Trophoblast cell (in vitro differentiated cells and primary cell): ENCODE measurements at regions not wholly inside any gene's neighbourhood (a gene's known extent, or its start where the extent isn't known, plus 50 kb on each side); places are given as distances from the start of the nearest gene placed in this dataset.

ENCODE experiments used
- DNase-seq, 2 donors: peaks; one replicate each; pipeline ENCODE4 v3.0.0-alpha.2; 2016
- H2AFZ ChIP-seq: 2 replicates; pipeline ENCODE4 v1.6.1; 2013; ENCODE audit warnings: low read length, moderate library complexity, mild to moderate bottlenecking; ENCODE audit not compliant: insufficient read depth, poor library complexity
- H2AK5ac ChIP-seq: 2 replicates; pipeline ENCODE4 v1.6.1; 2013; ENCODE audit warnings: mild to moderate bottlenecking, low read length
- H2BK120ac ChIP-seq: 2 replicates; pipeline ENCODE4 v1.6.1; 2013; ENCODE audit warnings: low read length, mild to moderate bottlenecking, moderate library complexity; ENCODE audit not compliant: insufficient read depth, poor library complexity
- H2BK12ac ChIP-seq: 2 replicates; pipeline ENCODE4 v1.6.1; 2013; ENCODE audit warnings: mild to moderate bottlenecking, low read length, moderate library complexity
- H2BK5ac ChIP-seq: 2 replicates; pipeline ENCODE4 v1.6.1; 2013; ENCODE audit warnings: low read length, low read depth, moderate library complexity, mild to moderate bottlenecking; ENCODE audit not compliant: poor library complexity
- H3K14ac ChIP-seq: 2 replicates; pipeline ENCODE4 v1.6.1; 2013; ENCODE audit warnings: mild to moderate bottlenecking, low read length
- H3K18ac ChIP-seq: 2 replicates; pipeline ENCODE4 v1.6.1; 2013; ENCODE audit warnings: mild to moderate bottlenecking, low read length
- H3K23ac ChIP-seq: 2 replicates; pipeline ENCODE4 v1.6.1; 2013; ENCODE audit warnings: low read length
- H3K27ac ChIP-seq: 2 replicates; pipeline ENCODE4 v1.5.1; 2013; ENCODE audit warnings: low read depth, mild to moderate bottlenecking, inconsistent platforms, low read length, moderate library complexity
- H3K27me3 ChIP-seq: 2 replicates; pipeline ENCODE4 v1.6.1; 2013; ENCODE audit warnings: inconsistent platforms, mild to moderate bottlenecking, low read length, moderate library complexity; ENCODE audit not compliant: insufficient read depth
- H3K36me3 ChIP-seq, 2 experiments: 1 replicate in 1 of 2; 2 replicates in 1 of 2; pipeline ENCODE4 v1.6.1; 2013; ENCODE audit warnings: low read length in 2 of 2, mild to moderate bottlenecking in 2 of 2, moderate library complexity in 1 of 2; ENCODE audit not compliant: insufficient read depth in 2 of 2, control insufficient read depth in 1 of 2
- H3K4ac ChIP-seq: 2 replicates; pipeline ENCODE4 v1.6.1; 2013; ENCODE audit warnings: low read depth, mild to moderate bottlenecking, low read length, moderate library complexity
- H3K4me1 ChIP-seq, 2 experiments: 1 replicate in 1 of 2; 2 replicates in 1 of 2; pipeline ENCODE4 v1.6.1; 2013; ENCODE audit warnings: low read length in 2 of 2, mild to moderate bottlenecking in 2 of 2, moderate library complexity in 1 of 2; ENCODE audit not compliant: insufficient read depth in 2 of 2, control insufficient read depth in 1 of 2
- H3K4me2 ChIP-seq: 2 replicates; pipeline ENCODE4 v1.6.1; 2013; ENCODE audit warnings: inconsistent platforms, mild to moderate bottlenecking, low read length, moderate library complexity
- H3K4me3 ChIP-seq: 2 replicates; pipeline ENCODE4 v1.5.1; 2013; ENCODE audit warnings: mild to moderate bottlenecking, low read depth, low read length, inconsistent platforms
- H3K79me1 ChIP-seq: one replicate; pipeline ENCODE4 v1.6.1; 2013; ENCODE audit warnings: low read length
- H3K79me2 ChIP-seq: 2 replicates; pipeline ENCODE4 v1.6.1; 2013; ENCODE audit warnings: low read length, mild to moderate bottlenecking; ENCODE audit not compliant: control insufficient read depth, insufficient read depth, poor library complexity
- H3K9ac ChIP-seq: 2 replicates; pipeline ENCODE4 v1.6.1; 2013; ENCODE audit warnings: mild to moderate bottlenecking, low read length
- H3K9me3 ChIP-seq: 2 replicates; pipeline ENCODE4 v1.6.1; 2013; ENCODE audit warnings: low read depth, mild to moderate bottlenecking, control low read depth, inconsistent platforms, low read length; ENCODE audit not compliant: insufficient read depth
- H4K12ac ChIP-seq: 2 replicates; pipeline ENCODE4 v1.6.1; 2013; ENCODE audit warnings: low read depth, mild to moderate bottlenecking, low read length, moderate library complexity
- H4K8ac ChIP-seq: 2 replicates; pipeline ENCODE4 v1.6.1; 2013; ENCODE audit warnings: low read depth, mild to moderate bottlenecking, low read length, moderate library complexity
- H4K91ac ChIP-seq: one replicate; pipeline ENCODE4 v1.6.1; 2013; ENCODE audit warnings: low read depth, mild to moderate bottlenecking, low read length, moderate library complexity
- WGBS: extraction: QIAGEN DNeasy Blood & Tissue Kit; methylation state at CpG from one replicate; pipeline ENCODE4 v1.1.7; 2013; ENCODE audit warnings: missing lambda C conversion rate; ENCODE audit not compliant: insufficient read length, insufficient coverage; ENCODE audit errors: extremely low coverage; 5-methylcytosine and 5-hydroxymethylcytosine counted together

GRCh38 chr13:111013196-111013595, 98.3 kb upstream of the ANKRD10 start:
- WGBS, result no CpG with 5 or more reads among the region's 3 CpGs
- H3K27me3 ChIP-seq, result no peaks in the 10 kb centered on the region
- no peak overlapping the region for H3K9ac ChIP-seq
- no peak overlapping the region for H2AFZ ChIP-seq
- no peak overlapping the region for H3K23ac ChIP-seq
- H4K8ac ChIP-seq, result no peak overlapping the region
- H4K12ac ChIP-seq, result no peak overlapping the region
- no peak overlapping the region for H3K27ac ChIP-seq
- DNase-seq, result no peak
- H2BK5ac ChIP-seq, result no peak overlapping the region
- no peaks in the 10 kb centered on the region for H3K79me1 ChIP-seq
- H3K14ac ChIP-seq, result no peak overlapping the region
- H2BK120ac ChIP-seq, result no peak overlapping the region
- H4K91ac ChIP-seq, result no peak overlapping the region
- no peak overlapping the region for H3K4me2 ChIP-seq
- H3K36me3 ChIP-seq, result no peaks in the 10 kb centered on the region
- H3K18ac ChIP-seq, result no peak overlapping the region
- H3K79me2 ChIP-seq, result no peaks in the 10 kb centered on the region
- H2BK12ac ChIP-seq, result no peak overlapping the region
- H3K4ac ChIP-seq, result no peak overlapping the region
- no peak overlapping the region for H2AK5ac ChIP-seq
- H3K4me3 ChIP-seq, result no peak overlapping the region
- H3K4me1 ChIP-seq, result no peaks in the 10 kb centered on the region
- no peaks in the 10 kb centered on the region for H3K9me3 ChIP-seq

- no peak for DNase-seq
- H3K9ac ChIP-seq, result no peak overlapping the region
- H3K23ac ChIP-seq, result no peak overlapping the region
- H3K27ac ChIP-seq, result no peak overlapping the region
- H2BK12ac ChIP-seq, result no peak overlapping the region
- H3K79me1 ChIP-seq, result no peaks in the 10 kb centered on the region
- no peaks in the 10 kb centered on the region for H3K36me3 ChIP-seq
- H2AFZ ChIP-seq, result no peak overlapping the region
- H3K4ac ChIP-seq, result no peak overlapping the region
- no peaks in the 10 kb centered on the region for H3K79me2 ChIP-seq
- H2BK120ac ChIP-seq, result no peak overlapping the region
- no peak overlapping the region for H4K8ac ChIP-seq
- no peak overlapping the region for H4K91ac ChIP-seq
- H3K4me1 ChIP-seq, result no peaks in the 10 kb centered on the region
- H3K9me3 ChIP-seq, result no peaks in the 10 kb centered on the region
- WGBS, result no CpG with 5 or more reads among the region's 3 CpGs
- no peak overlapping the region for H3K18ac ChIP-seq
- H3K4me3 ChIP-seq, result no peak overlapping the region
- H3K27me3 ChIP-seq, result no peaks in the 10 kb centered on the region
- H2AK5ac ChIP-seq, result no peak overlapping the region
- no peak overlapping the region for H3K14ac ChIP-seq
- no peak overlapping the region for H4K12ac ChIP-seq
- H2BK5ac ChIP-seq, result no peak overlapping the region
- H3K4me2 ChIP-seq, result no peak overlapping the region
Observed at GRCh38 chr13:111011899-111012298, 97.0 kb upstream of the ANKRD10 start.

GRCh38 chr13:111008351-111008750, 93.5 kb upstream of the ANKRD10 start:
- no peak overlapping the region for H2BK120ac ChIP-seq
- no peaks in the 10 kb centered on the region for H3K79me1 ChIP-seq
- no peaks in the 10 kb centered on the region for H3K36me3 ChIP-seq
- H4K8ac ChIP-seq, result no peak overlapping the region
- no peak overlapping the region for H4K91ac ChIP-seq
- no peaks in the 10 kb centered on the region for H3K9me3 ChIP-seq
- no peak overlapping the region for H3K4me2 ChIP-seq
- no peak overlapping the region for H2BK12ac ChIP-seq
- H3K4me1 ChIP-seq, result peaks cover 0 to 3% of the 10 kb centered on the region in 2 experiments
- no peak overlapping the region for H2BK5ac ChIP-seq
- H3K18ac ChIP-seq, result no peak overlapping the region
- H3K9ac ChIP-seq, result no peak overlapping the region
- no peak overlapping the region for H3K4ac ChIP-seq
- no CpG with 5 or more reads among the region's 6 CpGs for WGBS
- H4K12ac ChIP-seq, result no peak overlapping the region
- no peak overlapping the region for H3K27ac ChIP-seq
- no peaks in the 10 kb centered on the region for H3K27me3 ChIP-seq
- H2AFZ ChIP-seq, result no peak overlapping the region
- no peak overlapping the region for H3K4me3 ChIP-seq
- no peaks in the 10 kb centered on the region for H3K79me2 ChIP-seq
- DNase-seq, result no peak
- no peak overlapping the region for H3K14ac ChIP-seq
- no peak overlapping the region for H2AK5ac ChIP-seq
- H3K23ac ChIP-seq, result no peak overlapping the region

GRCh38 chr13:111007209-111007608, 92.3 kb upstream of the ANKRD10 start:
- Histone ChIP-seq H3K79me2 (no peaks in the 10 kb centered on the region), H3K79me1 (no peaks in the 10 kb centered on the region), H4K91ac (no peak overlapping the region), H3K14ac (no peak overlapping the region), H3K27me3 (no peaks in the 10 kb centered on the region), H3K18ac (no peak overlapping the region), H3K36me3 (no peaks in the 10 kb centered on the region), H2AFZ (no peak overlapping the region), H3K9ac (no peak overlapping the region), H4K12ac (no peak overlapping the region), H2BK120ac (no peak overlapping the region), H2BK12ac (no peak overlapping the region), H2AK5ac (no peak overlapping the region), H2BK5ac (no peak overlapping the region), H3K23ac (no peak overlapping the region), H3K4me2 (no peak overlapping the region), H3K27ac (no peak overlapping the region), H3K4ac (no peak overlapping the region), H3K4me1 (peaks cover 0 to 3% of the 10 kb centered on the region in 2 experiments), H4K8ac (no peak overlapping the region), H3K4me3 (no peak overlapping the region), H3K9me3 (no peaks in the 10 kb centered on the region)
- WGBS, result no CpG with 5 or more reads among the region's 3 CpGs
- no peak for DNase-seq
